Superior temporal gyrus (tissue), 1 donor: ENCODE measurements at regions not wholly inside any gene's neighbourhood (a gene's known extent, or its start where the extent isn't known, plus 50 kb on each side); places are given as distances from the start of the nearest gene placed in this dataset.
"Not testable (repeated sequence)": the region's sequence is repeated elsewhere in the genome, so short reads cannot be mapped to it uniquely, and the experiment has no call there.

Source experiments
- DNase-seq: peaks from one replicate; pipeline ENCODE4 v3.0.0-alpha.2; 2016; ENCODE audit errors: extremely low spot score

DNA sequence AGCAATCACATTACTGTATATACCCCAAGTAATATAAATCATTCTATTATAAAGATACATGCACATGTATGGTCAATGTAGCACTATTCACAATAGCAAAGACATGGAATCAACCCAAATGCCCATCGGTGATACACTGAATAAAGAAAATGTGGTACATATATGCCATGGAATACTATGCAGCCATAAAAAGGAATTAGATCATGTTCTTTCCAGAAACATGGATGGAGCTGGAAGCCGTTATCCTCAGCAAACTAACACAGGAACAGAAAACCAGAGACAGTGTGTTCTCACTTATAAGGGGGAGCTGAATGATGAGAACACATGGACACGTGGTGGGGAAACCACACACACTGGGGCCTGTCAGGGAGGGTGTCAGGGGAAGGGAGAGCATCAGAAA is 1180.9 kb downstream of the REEP3 start:
- DNase-seq = not testable (repeated sequence)

DNA sequence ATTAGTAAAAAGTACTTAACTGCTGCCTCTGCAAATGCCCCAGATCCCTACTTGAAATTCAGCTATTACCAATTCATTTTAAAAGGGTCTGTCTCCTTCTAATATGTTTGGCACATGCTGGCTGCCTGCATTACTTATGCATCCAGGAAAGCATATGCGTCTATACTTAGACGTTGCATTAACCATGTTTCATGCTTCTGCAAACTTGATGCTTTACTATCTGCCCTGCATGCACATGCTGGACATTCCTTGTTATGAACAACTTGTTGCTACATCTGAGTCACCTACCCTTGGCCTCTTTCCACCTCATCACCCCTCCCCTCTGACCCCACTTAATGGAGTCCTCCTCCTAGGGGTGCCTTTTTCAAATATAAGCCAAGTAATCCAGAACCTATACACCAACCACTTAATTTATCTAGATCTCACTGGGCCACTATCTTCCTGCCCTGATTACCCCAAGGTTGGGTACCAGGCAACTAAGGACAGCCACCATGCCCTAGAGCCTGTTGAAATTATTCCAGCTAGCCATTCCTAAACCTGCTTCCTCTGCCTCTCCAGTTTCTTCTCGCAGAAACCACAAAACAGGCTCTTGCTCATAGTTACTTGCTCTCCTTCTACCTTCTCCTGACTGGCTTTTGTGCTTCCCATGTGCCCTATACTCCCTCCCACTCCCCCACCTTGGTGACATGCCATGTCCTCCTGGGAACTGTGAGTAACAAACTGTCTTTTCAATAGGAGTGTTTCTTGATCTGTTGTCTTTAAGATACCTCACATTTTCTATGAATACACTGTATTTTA is 1187.9 kb downstream of the REEP3 start:
- no peak for DNase-seq

DNA sequence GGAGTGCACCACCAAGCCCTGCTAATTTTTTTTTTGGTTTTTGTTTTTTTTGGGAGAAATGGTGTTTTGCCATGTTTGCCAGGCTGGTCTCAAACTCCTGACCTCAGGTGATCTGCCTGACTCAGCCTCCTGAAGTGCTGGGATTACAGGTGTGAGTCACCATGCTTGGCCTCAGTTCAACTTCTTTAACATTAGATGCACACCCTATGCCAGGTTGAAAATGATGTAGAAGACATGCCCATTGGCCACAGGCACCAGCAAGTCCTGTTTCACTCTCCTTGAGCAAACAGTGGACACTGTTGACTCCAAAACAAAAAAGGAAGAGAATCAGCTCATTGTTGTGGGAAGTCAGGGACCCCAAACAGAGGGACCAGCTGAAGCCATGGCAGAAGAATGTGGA is 1205.3 kb downstream of the REEP3 start:
- DNase-seq = no peak

DNA sequence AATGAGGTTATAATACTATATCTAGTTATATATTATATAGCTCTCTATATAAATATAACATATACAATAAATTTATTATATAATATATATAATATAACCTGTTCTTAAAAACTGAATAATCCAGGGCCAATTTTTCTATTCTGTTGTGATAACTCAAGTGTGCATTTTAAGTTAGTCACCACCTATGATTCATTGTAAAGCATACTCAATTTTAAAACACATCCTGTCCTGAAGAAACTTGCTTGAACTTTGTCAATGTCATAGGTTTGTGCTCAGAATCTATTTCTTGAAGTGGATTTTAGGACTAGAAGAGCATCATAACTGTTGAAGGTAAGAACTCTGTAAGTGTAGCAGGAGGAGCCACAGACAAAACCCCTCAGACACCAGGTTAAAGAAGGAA is 1209.8 kb downstream of the REEP3 start:
- no peak for DNase-seq

GRCh38 chr10:64732372-64732957 is 1211.3 kb downstream of the REEP3 start:
- no peak for DNase-seq

DNA sequence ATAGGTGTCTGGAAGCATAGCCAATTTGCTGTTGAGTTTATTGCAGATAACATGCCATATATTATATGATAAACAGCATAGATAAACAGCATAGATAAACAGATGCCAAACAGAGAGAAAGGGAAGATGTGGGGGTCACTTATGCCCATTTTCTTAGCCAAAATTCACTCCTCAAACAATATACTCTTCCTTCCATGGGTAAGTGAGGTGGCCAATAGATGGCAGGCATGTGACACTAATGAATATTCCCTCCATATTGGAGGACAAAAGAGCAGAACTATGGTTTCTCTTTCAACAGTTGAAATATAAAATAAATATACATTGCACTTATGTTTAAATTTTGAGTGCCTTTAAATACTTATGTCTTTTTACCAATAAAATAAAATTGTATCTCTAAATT is 1212.8 kb downstream of the REEP3 start:
- DNase-seq = peak; percentile 45

DNA sequence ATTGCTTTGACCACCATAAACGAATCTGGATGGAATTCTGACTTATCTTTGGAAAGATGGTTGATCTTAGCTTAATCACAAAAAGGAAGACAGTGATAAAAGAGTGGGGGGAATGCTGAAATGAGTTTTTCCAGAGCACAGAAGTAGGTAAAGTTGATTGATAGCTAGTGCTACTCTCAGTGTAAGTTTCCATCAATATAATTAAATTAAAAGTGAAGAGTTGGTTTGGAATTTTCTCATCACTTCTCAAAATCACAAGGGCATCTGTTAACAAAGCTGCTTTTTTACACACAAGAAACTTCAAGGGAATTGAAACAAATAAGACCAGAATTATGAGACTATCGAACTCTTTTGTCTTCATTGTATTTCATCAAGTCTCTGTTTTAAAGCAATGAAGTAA is 1217.3 kb downstream of the REEP3 start:
- no peak for DNase-seq

DNA sequence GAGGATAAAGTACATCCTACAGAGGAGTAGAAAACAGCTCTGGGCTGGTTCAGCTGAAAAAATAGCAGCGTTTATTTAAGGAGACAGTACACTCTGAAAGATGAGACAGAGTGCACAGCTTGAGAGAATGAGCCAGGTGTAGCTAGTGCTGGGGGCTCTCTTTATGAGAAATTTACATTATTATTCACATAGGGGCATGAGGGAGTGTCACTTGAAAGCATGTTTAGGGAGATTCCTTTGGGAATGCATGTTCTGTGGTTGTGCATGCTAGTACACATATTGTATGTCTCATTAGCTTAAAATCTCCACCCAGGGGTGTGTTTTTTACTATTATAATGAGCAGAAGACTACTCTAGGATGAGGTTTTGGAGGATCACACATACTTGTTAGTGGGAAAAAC is 1224.4 kb downstream of the REEP3 start:
- DNase-seq = no peak

DNA sequence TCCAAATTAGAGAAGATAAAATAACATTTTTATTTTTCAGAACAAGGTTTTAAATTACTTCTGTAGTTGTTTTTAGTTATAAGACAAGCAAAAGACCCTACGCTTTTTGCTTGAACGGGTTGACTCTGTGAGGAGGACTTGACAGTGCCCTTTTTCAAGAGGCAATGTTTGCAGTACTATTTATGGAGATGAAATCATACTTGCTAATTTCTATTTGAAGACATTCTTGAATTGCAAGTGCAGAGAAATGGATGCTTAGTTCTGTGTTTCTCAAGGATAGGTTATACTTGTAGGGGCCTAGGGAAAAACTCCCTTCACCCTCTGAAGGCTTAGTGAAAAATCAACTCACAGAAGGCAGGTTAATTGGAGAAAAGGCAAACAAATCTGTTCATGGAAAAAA is 1229.5 kb downstream of the REEP3 start:
- DNase-seq = no peak

DNA sequence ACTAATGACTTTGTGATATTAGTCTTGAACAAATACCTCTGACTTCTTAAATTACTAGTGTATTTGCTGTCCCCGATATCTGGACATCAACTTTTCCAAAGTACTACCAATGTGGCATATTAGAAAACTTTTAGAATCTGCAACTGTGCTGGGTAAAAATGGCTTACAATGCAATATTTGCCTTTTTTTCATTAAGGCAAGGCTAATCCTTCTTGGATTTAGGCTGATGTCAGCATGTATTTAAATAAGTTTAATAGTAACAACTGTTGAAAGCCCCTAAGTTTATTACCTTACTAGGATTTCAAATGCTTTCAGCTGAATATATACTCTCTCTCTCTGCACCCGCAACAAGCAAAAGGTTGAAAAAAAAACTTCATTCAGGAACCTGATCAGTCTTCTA is 1232.3 kb downstream of the REEP3 start:
- DNase-seq = no peak

- DNase-seq = no peak
Measured at GRCh38 chr10:64760371-64760770, 1239.2 kb downstream of the REEP3 start.

DNA sequence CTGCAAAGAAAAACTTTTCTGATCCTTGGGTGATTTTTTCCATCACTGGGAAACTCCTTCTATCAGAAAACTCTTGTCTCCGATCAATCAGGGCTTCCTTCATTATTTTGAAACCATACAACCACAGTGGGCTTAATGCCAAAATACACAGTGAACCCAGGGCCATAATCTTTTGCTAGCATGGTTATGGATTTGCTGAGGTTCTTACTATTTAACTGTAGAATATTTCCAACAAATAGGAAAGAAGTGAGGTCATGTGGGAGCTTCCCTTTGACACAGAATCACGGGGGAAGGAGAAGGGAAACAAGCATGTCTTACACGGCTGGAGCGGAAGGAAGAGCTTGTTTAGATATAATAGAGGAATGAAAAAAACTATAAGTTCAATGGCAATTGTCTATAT is 1241.7 kb downstream of the REEP3 start:
- DNase-seq = no peak

DNA sequence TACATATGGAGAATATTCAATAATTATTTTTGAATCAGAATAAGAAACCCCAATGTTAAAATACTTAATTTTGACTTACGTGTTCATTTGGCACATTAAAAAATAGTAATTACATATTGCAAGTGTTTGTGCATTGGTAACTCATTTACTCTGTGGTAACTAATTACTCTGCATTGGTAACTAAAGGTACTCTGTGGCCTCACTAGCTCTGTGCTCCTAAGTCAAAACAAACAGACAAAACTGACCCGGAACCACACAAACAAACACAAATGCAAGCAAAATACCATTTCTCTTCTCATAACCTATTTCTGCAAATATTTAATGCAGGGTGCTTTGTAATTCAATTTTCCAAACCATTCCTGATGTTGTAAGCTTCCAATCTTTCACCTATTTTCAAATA is 1244.3 kb downstream of the REEP3 start:
- DNase-seq = no peak

- no peak for DNase-seq
Measured at GRCh38 chr10:64771253-64772050, 1250.3 kb downstream of the REEP3 start.

DNA sequence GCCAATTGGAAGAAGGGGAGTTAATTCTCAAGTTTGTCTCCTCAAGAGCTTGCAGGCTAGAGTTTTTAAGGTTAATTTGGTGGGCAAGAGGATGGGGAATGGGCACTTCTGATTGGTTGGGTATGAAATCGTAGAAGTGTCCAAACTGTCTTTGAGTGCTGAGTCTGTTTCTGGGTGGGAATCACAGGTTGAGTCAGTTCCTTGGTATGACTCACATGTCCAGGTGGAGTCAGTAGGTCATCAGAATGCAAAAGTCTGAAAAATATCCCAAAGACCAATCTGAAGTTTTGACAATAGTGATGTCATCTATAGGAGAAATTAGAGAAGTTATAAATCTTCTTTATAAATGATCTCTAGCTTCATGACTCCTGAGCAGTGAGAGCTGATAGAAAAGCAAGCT is 1252.2 kb downstream of the REEP3 start:
- no peak for DNase-seq

GRCh38 chr10:64784451-64784850 is 1263.2 kb downstream of the REEP3 start:
- not testable (repeated sequence) for DNase-seq

- no peak for DNase-seq
Measured at GRCh38 chr10:64785816-64786215, 1264.6 kb downstream of the REEP3 start.

DNA sequence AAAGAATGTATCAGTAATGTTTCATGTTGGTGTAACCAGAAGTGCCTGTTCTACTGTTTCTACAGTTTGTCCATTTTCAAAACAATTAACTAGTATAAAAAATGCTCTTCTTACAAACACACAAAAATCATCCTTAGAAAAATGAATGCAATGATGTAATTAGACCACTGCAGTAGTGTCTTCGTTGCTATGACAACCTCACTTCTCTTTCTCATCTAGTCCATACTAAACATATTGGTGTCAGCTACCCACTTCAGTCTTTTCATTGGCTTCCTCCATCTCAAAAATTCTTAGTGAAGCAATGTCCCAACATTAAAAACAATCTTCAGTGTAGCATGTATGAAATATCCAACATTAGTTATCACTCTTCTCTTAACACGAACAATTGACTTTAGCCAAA is 1265.8 kb downstream of the REEP3 start:
- no peak for DNase-seq

DNA sequence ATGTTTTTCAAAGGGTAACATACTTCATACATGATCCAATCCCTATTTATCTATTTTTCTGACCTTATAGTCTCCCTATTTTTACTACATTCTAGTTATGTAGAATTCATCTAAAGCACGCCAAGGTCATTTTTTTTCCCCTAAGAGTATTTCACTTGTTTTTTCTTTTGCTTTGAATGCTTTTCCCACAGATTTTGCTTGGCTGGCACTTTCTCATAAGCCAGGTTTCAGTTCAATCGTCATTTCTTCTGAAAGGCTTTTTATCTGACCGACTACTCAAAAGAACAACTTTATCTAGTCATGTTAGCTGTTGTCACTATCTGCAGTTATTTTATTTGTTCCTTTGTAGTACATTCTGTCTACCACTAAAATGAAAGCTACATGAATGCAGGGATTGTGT is 1274.6 kb downstream of the REEP3 start:
- no peak for DNase-seq

DNA sequence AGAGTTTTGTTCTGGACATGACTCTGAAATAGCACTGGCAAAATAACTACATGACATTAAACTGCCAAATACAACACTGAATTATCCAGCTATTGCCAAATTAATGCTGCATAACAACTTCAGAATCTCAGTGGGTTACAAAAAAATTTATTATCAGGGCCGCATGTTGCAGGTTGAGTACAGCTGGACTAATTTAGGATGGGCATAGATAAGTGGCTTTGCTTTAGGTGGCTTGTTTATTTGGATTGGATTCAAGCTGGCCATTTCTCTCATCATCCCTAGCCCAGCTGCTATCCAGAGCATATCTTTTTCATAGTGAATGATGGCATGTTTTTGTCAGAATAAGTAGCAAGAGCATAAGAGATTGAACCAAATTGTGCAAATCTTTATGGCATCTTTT is 1277.1 kb downstream of the REEP3 start:
- no peak for DNase-seq

DNA sequence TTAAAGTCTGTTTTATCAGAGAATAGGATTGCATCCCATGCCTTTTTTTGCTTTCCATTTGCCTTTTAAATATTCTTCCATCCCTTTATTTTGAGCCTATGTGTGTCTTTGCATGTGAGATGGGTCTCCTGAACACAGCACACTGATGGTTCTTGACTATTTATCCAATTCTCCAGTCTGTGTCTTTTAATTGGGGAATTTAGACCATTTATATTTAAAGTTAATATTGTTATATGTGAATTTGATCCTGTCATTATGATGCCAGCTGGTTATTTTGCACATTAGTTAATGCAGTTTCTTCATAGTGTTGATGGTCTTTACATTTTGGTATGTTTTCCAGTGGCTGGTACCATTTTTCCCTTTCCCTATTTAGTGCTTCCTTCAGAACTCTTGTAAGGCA is 1287.0 kb downstream of the REEP3 start:
- DNase-seq = not testable (repeated sequence)

- DNase-seq = not testable (repeated sequence)
Measured at GRCh38 chr10:64810046-64810445, 1288.8 kb downstream of the REEP3 start.

GRCh38 chr10:64813391-64813790 is 1292.2 kb downstream of the REEP3 start:
- DNase-seq = no peak
